ENCODE measurements at regions not wholly inside any gene's neighbourhood (a gene's known extent, or its start where the extent isn't known, plus 50 kb on each side); places are given as distances from the start of the nearest gene placed in this dataset.

GRCh38 chrX:18047491-18047890 is 173.2 kb downstream of the BEND2 start:
- TF ChIP-seq CTCF (IDR thresholded peaks at IDR 0.05; ENCODE audit: poor library complexity, severe bottlenecking) = no peak
- TF ChIP-seq EP300 (conservative IDR thresholded peaks at IDR 0.05; ENCODE audit: poor library complexity, severe bottlenecking) = peak; percentile 50
